Esophagus muscularis mucosa (tissue), 4 donors: ENCODE measurements at regions not wholly inside any gene's neighbourhood (a gene's known extent, or its start where the extent isn't known, plus 50 kb on each side); places are given as distances from the start of the nearest gene placed in this dataset.

Experiments used
- DNase-seq: peaks from one replicate; pipeline ENCODE4 v3.0.0-alpha.2; 2017; ENCODE audit errors: extremely low spot score
- H3K27ac ChIP-seq, 4 donors: fragments of 200-600 bp; sonication (generic); replicated peaks in 1 of 4; 1 replicate in 3 of 4; 2 replicates in 1 of 4; pipeline ENCODE4 v1.5.1; 2016 to 2019; ENCODE audit warnings: mild to moderate bottlenecking in 1 of 4
- H3K27me3 ChIP-seq, 4 donors: fragments of 200-600 bp; sonication (generic); one replicate each; pipeline versions ENCODE4 v1.5.1 to v1.6.0; 2016 to 2019
- H3K36me3 ChIP-seq, 4 donors: fragments of 200-600 bp; sonication (generic); one replicate each; pipeline ENCODE4 v1.5.1; 2016 to 2019
- H3K4me1 ChIP-seq, 4 donors: fragments of 200-600 bp; sonication (generic); one replicate each; pipeline ENCODE4 v1.5.1; 2016 to 2019
- H3K4me3 ChIP-seq, 4 donors: fragments of 200-600 bp; sonication (generic); 1 replicate in 2 of 4; 2 replicates in 2 of 4; pipeline ENCODE4 v1.5.1; 2016 to 2019; ENCODE audit warnings: mild to moderate bottlenecking in 4 of 4, moderate library complexity in 1 of 4
- H3K9me3 ChIP-seq, 4 donors: fragments of 200-600 bp; sonication (generic); 1 replicate in 3 of 4; 2 replicates in 1 of 4; pipeline ENCODE4 v1.5.1; 2016 to 2019
- EP300 ChIP-seq: sonication (generic); formaldehyde crosslinking; IDR thresholded peaks from one replicate; pipeline ENCODE4 v1.6.1; 2017; ENCODE audit warnings: antibody characterized with exemption
- POLR2A ChIP-seq: fragments of 450-650 bp; IDR thresholded peaks from one replicate; pipeline ENCODE4 v1.6.1; 2017; ENCODE audit warnings: antibody characterized with exemption, moderate library complexity, mild to moderate bottlenecking, low read depth
- POLR2AphosphoS5 ChIP-seq, 2 donors: sonication (generic); formaldehyde crosslinking; IDR thresholded peaks; one replicate each; pipeline ENCODE4 v1.6.1; 2017; ENCODE audit warnings: antibody characterized with exemption in 2 of 2
- WGBS: methylation state at CpG from one replicate; pipeline ENCODE4 v1.1.5; 2018; 5-methylcytosine and 5-hydroxymethylcytosine counted together
- intact Hi-C: fragments of 100-400 bp; cut with DNase I; formaldehyde crosslinking; loops from one replicate; pipeline ENCODE4 v1.15.1; 2023
- TF ChIP-seq, protein P1 (sequence below), 3 experiments: fragments of 200-600 bp in 2 of 3; fragments of 450-650 bp in 1 of 3; sonication (generic) in 2 of 3; IDR thresholded peaks; one replicate each; pipeline ENCODE4 v1.5.1; 2017 to 2019; ENCODE audit warnings: antibody characterized with exemption in 3 of 3, mild to moderate bottlenecking in 2 of 3, moderate library complexity in 1 of 3

DNA sequence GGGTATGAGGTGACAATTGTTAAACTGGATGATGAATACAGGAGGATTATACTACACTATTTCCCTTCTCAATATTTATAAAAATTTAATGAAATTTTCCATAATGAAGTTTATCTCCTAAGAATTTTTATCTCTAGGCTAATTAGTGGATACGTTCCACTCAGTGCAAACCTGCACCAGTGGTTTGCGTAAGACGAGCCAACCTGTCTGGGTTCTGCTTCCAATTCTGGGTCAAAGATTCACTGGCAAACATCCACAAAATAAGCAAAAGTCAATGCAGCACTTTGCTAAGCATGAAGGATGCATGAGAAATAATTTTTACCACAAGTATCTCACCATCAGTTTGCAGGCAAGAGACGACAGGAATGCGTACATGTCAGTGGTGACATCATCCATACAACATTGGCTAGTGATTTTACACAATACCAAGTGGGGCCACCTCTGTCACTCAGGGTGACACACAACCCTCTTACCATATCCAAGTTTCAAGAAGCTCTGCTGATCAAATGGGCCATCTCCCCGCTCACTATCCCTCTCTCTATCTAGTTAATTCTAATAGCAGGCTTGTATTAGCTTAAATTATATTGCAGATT lies 51.7 kb downstream of the FAM50B start:
- TF ChIP-seq, protein P1, sequence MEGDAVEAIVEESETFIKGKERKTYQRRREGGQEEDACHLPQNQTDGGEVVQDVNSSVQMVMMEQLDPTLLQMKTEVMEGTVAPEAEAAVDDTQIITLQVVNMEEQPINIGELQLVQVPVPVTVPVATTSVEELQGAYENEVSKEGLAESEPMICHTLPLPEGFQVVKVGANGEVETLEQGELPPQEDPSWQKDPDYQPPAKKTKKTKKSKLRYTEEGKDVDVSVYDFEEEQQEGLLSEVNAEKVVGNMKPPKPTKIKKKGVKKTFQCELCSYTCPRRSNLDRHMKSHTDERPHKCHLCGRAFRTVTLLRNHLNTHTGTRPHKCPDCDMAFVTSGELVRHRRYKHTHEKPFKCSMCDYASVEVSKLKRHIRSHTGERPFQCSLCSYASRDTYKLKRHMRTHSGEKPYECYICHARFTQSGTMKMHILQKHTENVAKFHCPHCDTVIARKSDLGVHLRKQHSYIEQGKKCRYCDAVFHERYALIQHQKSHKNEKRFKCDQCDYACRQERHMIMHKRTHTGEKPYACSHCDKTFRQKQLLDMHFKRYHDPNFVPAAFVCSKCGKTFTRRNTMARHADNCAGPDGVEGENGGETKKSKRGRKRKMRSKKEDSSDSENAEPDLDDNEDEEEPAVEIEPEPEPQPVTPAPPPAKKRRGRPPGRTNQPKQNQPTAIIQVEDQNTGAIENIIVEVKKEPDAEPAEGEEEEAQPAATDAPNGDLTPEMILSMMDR (IDR thresholded peaks at IDR 0.05), result no peak
- TF ChIP-seq POLR2A, result no peak
- no peak for TF ChIP-seq POLR2AphosphoS5 (IDR thresholded peaks at IDR 0.05)
- no peak for TF ChIP-seq EP300
- WGBS, result 94% methylated on average over 6 of the region's 6 CpGs
- no peak overlapping the region for H3K27ac ChIP-seq
- no peaks in the 10 kb centered on the region for H3K27me3 ChIP-seq
- intact Hi-C loops, result no loop called here
- no peaks in the 10 kb centered on the region for H3K36me3 ChIP-seq
- no peaks in the 10 kb centered on the region for H3K9me3 ChIP-seq
- no peaks in the 10 kb centered on the region for H3K4me1 ChIP-seq
- no peak for DNase-seq
- no peak overlapping the region for H3K4me3 ChIP-seq

DNA sequence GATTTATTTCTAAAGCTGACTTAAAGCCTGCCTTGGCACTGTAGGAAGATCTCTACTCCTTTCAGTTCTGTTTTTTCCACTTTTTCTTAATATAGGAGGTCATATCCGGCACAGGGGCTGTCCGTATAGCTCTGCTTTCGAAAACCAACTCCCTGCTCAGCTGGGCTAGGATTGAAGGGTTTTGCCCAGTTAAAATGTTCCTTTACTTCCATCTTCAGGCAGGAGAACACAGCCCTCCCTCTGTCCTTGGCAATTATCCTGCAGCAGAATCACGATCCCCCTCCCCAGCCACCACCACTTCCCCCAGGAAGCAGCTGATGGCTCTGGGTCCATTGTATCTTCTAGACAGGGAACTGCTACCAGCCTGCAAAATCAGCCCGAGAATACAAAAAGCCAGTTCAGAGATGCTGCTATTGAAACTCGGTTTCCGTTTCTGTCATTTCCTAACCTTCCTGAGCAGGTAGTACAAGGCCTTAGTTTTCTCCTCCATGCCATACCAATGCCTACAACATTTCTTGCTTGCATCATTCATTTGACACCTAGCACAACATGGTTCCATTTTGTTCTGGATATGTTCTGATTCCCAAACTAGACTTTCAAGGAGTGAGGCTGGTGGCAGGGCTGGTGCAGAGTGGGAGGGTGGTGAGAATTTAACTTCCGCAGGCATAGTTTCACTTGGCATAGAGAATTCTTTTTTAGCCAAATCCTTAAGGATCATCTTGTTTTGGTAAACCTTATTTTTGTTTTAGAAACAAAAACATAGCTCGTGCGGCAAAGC lies 53.9 kb downstream of the FAM50B start:
- intact Hi-C loops, result no loop called here
- no peaks in the 10 kb centered on the region for H3K27me3 ChIP-seq
- no peaks in the 10 kb centered on the region for H3K36me3 ChIP-seq
- peaks cover 0 to 6% (median 0%) of the 10 kb centered on the region in 4 donors for H3K4me1 ChIP-seq
- H3K4me3 ChIP-seq, result no peak overlapping the region
- no peak overlapping the region for H3K27ac ChIP-seq
- WGBS, result 78% methylated on average over 10 of the region's 10 CpGs
- TF ChIP-seq POLR2A (no peak), EP300 (no peak)
- TF ChIP-seq, protein P1 (IDR thresholded peaks at IDR 0.05), result no peak
- H3K9me3 ChIP-seq, result no peaks in the 10 kb centered on the region
- no peak for DNase-seq

DNA sequence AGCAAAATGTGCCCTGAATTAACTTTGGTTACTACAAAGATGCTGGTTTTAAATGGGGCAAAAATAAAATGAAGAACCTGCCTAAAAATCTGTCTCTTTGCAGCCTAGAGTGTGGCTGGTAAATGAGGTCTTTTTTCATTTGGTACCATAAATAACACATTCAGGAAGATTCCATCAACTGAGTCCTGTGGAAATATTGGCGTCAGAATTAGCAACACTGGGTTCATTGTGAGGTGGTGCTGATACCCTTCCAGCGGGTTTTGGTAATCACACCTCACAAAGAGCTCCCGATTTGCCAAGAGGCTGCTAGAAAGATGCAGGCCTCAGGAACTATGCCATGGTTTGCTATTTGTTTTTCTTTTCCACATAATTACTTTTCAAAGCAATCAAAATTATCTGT lies 55.3 kb downstream of the FAM50B start:
- no peak for DNase-seq
- intact Hi-C loops, result no loop called here
- H3K27ac ChIP-seq, result peak overlapping the region in 2 of 4 donors; percentile 4 to 50
- peaks cover 0 to 6% (median 0%) of the 10 kb centered on the region in 4 donors for H3K4me1 ChIP-seq
- 82% methylated on average over 3 of the region's 3 CpGs for whole genome bisulfite sequencing
- H3K36me3 ChIP-seq, result no peaks in the 10 kb centered on the region
- no peaks in the 10 kb centered on the region for H3K9me3 ChIP-seq
- no peaks in the 10 kb centered on the region for H3K27me3 ChIP-seq
- TF ChIP-seq, protein P1 (IDR thresholded peaks at IDR 0.05), result no peak
- TF ChIP-seq POLR2A (no peak), POLR2AphosphoS5 (IDR thresholded peaks at IDR 0.05) (no peak), EP300 (no peak)
- H3K4me3 ChIP-seq, result no peak overlapping the region

DNA sequence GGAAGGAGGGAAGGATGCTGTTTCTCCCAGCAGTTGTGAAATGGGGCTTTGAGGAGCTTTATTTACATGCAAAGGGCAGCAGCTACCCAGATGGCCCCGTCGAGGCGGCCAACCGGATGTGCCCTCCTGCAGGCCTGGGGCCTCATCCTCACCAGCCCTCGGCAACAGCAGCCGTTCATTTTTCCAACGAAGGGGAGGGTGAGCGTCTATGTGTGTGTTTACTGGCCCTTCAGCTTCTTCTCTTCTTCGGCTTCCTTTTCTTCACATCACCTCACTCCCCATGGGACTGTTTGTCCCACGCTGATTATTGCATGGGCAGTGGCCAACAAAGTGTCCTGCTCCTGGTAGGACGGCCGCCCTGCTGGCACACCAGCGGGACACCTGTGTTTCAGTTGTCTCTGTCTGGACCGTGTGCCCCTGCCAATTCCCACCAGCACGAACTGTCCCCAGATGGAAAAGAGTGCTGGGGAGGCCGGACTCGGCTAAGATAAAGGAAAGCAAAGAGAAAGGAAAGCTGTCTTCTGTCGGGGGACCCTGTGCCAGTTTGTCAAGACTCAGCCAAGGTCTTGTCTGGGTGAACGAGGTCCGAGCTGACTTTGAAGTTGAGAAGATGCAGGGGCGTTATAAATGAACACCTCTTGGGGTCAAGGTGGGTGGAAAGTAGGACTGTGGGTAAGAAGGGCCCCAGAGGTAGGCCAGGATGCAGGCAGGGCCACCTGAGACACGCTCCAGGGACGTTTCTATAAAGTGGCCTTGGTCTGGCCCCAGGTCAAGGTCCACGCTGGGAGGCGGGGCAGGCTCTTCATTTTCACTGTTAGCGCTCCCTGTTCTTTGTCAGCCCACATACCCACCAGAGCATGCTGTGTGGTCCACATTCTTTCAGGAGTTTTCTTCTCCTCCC lies 57.0 kb downstream of the FAM50B start:
- intact Hi-C loops, result no loop called here
- Histone ChIP-seq H3K36me3 (no peaks in the 10 kb centered on the region), H3K27ac (no peak overlapping the region), H3K9me3 (no peaks in the 10 kb centered on the region), H3K27me3 (no peaks in the 10 kb centered on the region), H3K4me1 (peaks cover 5 to 15% (median 11%) of the 10 kb centered on the region in 4 donors), H3K4me3 (no peak overlapping the region)
- TF ChIP-seq POLR2AphosphoS5 (IDR thresholded peaks at IDR 0.05) (no peak), POLR2A (no peak), EP300 (no peak)
- TF ChIP-seq, protein P1 (IDR thresholded peaks at IDR 0.05), result no peak
- 78% methylated on average over 23 of the region's 26 CpGs for whole genome bisulfite sequencing
- DNase-seq, result no peak
